Stimulated activated CD8-positive, alpha-beta memory T cell treated with anti-CD3 and anti-CD28 coated beads, Interleukin-7, amount 100 ng/mL, for 24 hours (primary cell): ENCODE measurements at regions not wholly inside any gene's neighbourhood (a gene's known extent, or its start where the extent isn't known, plus 50 kb on each side); places are given as distances from the start of the nearest gene placed in this dataset.

Experiments
- DNase-seq: peaks from one replicate; pipeline ENCODE4 v3.0.0-alpha.2; 2020; ENCODE audit warnings: low read depth

DNA sequence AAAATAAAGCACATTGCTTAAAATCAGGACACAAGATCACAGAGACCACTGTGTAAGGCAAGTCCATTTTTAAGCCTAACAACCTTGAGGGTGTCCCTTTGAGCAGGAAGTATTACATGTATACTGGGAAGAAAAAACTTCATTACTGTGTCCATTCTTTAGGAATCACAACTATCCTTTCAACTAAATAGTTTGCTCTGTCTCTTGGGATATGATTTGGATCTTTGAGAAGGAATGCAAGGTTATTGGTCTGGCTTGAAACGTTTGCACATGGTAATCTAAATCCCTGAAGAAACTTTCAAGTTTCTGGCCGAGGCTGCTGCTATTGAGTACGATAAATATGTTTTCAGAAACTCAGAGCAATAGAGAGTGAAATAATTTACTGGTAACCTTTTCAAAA is 923.0 kb upstream of the SEMA6A start:
- no peak for DNase-seq

GRCh38 chr5:117496801-117497200 is 922.2 kb upstream of the SEMA6A start:
- DNase-seq = no peak

GRCh38 chr5:117494188-117494587 is 919.6 kb upstream of the SEMA6A start:
- DNase-seq = no peak

GRCh38 chr5:117488976-117489500 is 914.4 kb upstream of the SEMA6A start:
- DNase-seq = no peak

DNA sequence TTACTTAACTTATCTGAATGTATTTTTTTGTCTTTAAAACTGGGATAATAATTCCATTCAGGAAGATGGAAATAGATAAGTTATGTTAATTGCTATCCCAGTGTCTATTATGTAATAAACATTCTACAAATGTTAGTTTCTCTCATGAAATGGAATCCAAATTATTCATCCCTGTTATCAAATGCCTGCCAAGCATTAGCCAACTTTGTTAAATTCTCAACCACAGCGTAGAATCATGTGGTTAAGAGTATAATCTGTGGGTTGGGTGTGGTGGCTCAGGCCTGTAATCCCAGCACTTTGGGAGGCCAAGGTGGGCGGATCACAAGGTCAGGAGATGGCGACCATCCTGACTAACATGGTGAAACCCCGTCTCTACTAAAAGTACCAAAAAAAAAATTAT is 912.9 kb upstream of the SEMA6A start:
- no peak for DNase-seq

DNA sequence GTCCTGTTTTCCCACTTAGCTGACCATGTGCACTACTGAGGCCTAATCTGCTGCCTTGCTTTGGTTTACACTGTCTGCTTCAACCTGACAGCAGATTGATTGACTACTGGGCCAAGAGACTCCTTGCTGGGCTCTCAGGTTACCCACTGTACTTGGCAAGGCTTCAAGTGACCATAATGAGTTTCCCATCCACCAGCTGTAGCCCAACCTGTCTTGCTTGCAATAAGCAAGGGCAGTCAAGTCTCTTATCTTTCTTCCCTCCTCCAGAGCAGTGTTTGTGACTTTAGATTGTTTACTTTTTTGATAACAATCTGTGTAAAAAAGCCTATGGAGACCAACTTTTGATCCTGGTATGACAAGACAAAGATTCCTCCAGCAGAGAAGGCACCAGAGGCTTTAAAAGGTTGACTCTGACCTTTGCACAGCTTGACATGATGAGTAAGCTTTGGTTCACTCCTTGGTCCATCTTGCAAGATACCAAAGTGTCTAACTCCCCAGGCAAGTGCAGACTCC is 912.3 kb upstream of the SEMA6A start:
- no peak for DNase-seq

GRCh38 chr5:117486261-117486660 is 911.6 kb upstream of the SEMA6A start:
- no peak for DNase-seq

GRCh38 chr5:117475919-117476318 is 901.3 kb upstream of the SEMA6A start:
- DNase-seq = no peak

- DNase-seq = no peak
These were observed 898.5 kb upstream of the SEMA6A start for GRCh38 chr5:117473165-117473564.

DNA sequence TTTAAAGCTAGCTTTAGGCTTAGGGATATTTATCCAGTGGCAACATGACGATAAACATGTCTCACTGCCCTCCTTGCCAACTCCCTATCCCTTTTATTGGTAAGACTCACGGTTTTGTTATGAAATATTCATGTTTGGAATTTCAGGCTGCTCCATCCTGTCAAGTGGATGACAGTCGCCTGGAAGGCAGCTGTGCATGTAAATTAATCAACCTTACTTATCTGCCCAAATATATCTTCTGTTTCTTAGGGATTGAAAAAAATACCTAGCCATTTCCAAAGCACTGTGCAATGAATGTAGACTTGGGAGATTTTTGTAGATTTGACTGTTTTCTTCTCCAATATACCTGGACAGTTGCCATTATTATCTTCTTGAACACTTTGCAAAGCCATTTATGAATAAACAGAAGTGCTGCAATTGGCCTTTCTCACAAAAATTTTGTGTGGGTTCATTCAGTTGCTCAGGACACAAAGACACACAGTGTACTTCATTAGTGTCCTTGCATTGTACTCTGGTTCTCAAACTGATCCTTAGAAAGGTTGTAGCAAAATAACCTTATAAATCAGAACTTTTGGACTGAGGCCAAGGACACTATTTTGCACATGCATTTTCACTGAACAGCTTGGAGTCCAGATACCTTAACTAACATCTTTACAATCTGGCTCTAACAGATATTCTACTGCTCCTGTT is 889.4 kb upstream of the SEMA6A start:
- no peak for DNase-seq

GRCh38 chr5:117461966-117462365 is 887.3 kb upstream of the SEMA6A start:
- DNase-seq = no peak

DNA sequence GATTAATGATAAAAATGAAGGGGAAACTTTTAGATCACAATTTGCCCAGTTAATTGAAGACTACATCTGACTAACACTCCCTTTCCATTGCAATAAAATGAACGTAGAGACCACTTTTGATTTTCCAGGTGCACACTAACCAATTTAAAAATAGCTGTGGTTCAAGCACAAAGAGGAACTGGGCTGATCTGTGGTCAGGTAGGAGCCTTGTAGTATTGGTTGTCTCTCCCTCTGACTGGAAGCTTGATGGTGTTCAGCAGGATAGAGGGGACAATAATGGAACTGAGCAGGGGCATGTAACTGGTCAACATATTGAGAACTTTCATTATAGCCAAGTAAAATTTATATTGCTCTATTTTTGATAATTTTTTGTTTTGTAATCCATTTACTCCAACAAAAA is 886.8 kb upstream of the SEMA6A start:
- no peak for DNase-seq

GRCh38 chr5:117457656-117458055 is 883.0 kb upstream of the SEMA6A start:
- DNase-seq = no peak

DNA sequence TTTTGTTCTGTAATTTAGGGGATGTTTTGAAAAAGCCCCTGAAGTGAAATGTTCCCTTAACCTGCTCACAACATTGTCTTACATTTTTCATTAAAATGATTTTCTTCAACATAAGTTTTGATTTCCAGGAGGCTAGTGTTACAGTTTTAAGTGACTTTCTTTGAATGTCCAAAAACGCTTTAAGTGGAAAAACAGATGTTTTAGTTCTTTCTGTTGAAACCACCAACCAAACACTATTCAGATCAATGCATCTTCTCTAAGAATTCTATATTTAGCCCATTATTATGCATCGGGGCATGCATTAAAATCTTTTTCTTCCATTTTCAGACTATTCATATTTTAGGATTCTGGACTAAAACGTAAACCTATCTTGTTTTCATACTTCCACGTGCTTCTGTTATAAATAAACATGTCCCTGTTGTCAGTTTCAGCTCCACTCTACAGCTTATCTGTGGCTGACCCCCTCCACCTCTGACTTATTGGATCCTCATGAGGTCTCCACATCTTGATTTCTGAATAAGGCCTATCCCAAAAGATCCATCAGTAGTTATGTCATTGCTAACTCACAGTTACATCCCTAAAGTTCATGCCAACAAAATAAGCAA is 882.3 kb upstream of the SEMA6A start:
- no peak for DNase-seq

GRCh38 chr5:117455236-117456233 is 880.9 kb upstream of the SEMA6A start:
- DNase-seq = no peak

- DNase-seq = no peak
These were observed 880.1 kb upstream of the SEMA6A start for GRCh38 chr5:117454716-117455212.

- no peak for DNase-seq
These were observed 862.2 kb upstream of the SEMA6A start for GRCh38 chr5:117436846-117437245.

- DNase-seq = no peak
These were observed 860.6 kb upstream of the SEMA6A start for GRCh38 chr5:117435203-117435602.

GRCh38 chr5:117434254-117434653 is 859.6 kb upstream of the SEMA6A start:
- no peak for DNase-seq

GRCh38 chr5:117433818-117434217 is 859.2 kb upstream of the SEMA6A start:
- no peak for DNase-seq

DNA sequence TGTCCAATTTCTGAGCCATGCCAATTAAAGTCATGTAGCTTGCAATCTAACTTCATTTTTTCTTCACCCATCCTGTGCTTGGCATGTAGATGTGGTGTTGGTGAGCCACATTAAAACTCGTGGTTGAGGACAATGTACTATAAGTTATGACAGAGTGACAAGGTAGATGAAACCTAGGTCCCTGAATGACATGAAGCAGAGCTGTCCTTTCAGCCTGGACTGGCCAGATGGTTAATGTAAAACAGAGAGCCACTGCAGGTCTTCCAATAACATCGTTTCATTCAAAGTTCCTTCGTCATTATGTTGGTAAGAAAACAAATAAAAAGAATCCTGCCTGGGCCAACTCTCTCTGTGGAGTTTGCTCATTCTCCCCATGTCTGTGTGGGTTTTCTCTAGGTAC is 856.5 kb upstream of the SEMA6A start:
- no peak for DNase-seq

DNA sequence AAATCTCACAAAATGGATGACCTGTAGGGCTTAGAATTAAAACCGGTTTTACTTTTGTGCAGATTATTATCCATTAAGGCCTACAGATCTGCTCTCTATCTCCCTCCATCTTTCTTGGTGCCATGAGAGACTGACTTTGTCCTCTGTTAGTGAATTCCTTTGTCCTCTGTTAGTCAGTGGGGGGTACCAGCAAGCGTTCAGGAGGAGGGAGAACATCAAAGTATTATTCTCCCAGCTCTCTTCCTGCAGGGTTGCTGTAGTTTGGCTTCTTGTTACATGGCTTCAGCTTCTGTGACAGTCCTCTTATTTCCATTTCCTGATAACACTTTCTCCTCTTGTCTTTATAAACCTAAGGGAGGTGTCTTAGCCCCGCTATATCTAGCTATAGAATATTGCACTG is 850.5 kb upstream of the SEMA6A start:
- no peak for DNase-seq
